HG03457 (cell line): ENCODE measurements at regions not wholly inside any gene's neighbourhood (a gene's known extent, or its start where the extent isn't known, plus 50 kb on each side); places are given as distances from the start of the nearest gene placed in this dataset.

ENCODE experiments used
- ATAC-seq: cut with Tn5 transposase; IDR thresholded peaks from one replicate; pipeline ENCODE4 v1.9.1; 2021; ENCODE audit warnings: moderate number of reproducible peaks; ENCODE audit not compliant: unreplicated experiment

- ATAC-seq: no peak
These were observed 89.3 kb upstream of the ST8SIA2 start for GRCh38 chr15:92304223-92304975.

- ATAC-seq: no peak
These were observed 88.3 kb upstream of the ST8SIA2 start for GRCh38 chr15:92305343-92305742.

- ATAC-seq: no peak
These were observed 87.0 kb upstream of the ST8SIA2 start for GRCh38 chr15:92306663-92307062.

- ATAC-seq: no peak
These were observed 78.5 kb upstream of the ST8SIA2 start for GRCh38 chr15:92315144-92315543.

- no peak for ATAC-seq
These were observed 78.0 kb upstream of the ST8SIA2 start for GRCh38 chr15:92315595-92316211.

- no peak for ATAC-seq
These were observed 76.9 kb upstream of the ST8SIA2 start for GRCh38 chr15:92316586-92317295.

GRCh38 chr15:92320012-92320699 is 73.5 kb upstream of the ST8SIA2 start:
- ATAC-seq: no peak

GRCh38 chr15:92322566-92323355 is 70.9 kb upstream of the ST8SIA2 start:
- no peak for ATAC-seq

- ATAC-seq: no peak
These were observed 70.2 kb upstream of the ST8SIA2 start for GRCh38 chr15:92323525-92323924.

- ATAC-seq: no peak
These were observed 69.3 kb upstream of the ST8SIA2 start for GRCh38 chr15:92324101-92324963.

- ATAC-seq: no peak
These were observed 67.4 kb upstream of the ST8SIA2 start for GRCh38 chr15:92326236-92326635.

- no peak for ATAC-seq
These were observed 66.6 kb upstream of the ST8SIA2 start for GRCh38 chr15:92327033-92327432.

- no peak for ATAC-seq
These were observed 65.5 kb upstream of the ST8SIA2 start for GRCh38 chr15:92328207-92328606.

- ATAC-seq: no peak
These were observed 61.4 kb upstream of the ST8SIA2 start for GRCh38 chr15:92332125-92332899.

- ATAC-seq: no peak
These were observed 60.0 kb upstream of the ST8SIA2 start for GRCh38 chr15:92333709-92334108.

- ATAC-seq: no peak
These were observed 57.2 kb upstream of the ST8SIA2 start for GRCh38 chr15:92336419-92336987.

- no peak for ATAC-seq
These were observed 54.3 kb upstream of the ST8SIA2 start for GRCh38 chr15:92339361-92339760.
